HEK293 (cell line): ENCODE measurements at regions not wholly inside any gene's neighbourhood (a gene's known extent, or its start where the extent isn't known, plus 50 kb on each side); places are given as distances from the start of the nearest gene placed in this dataset.

ENCODE experiments used
- GLI4 ChIP-seq: fragments of 450-650 bp; formaldehyde crosslinking; IDR thresholded peaks from 2 replicates; pipeline ENCODE4 v1.5.1; 2016; ENCODE audit warnings: missing biosample characterization, missing genetic modification characterization
- TCF7L2 ChIP-seq: IDR thresholded peaks from 2 replicates; pipeline ENCODE4 v1.6.1; 2011; ENCODE audit warnings: low read depth, mild to moderate bottlenecking, inconsistent platforms, low read length, moderate library complexity, borderline replicate concordance
- YY1 ChIP-seq: fragments of 450-650 bp; formaldehyde crosslinking; IDR thresholded peaks from 2 replicates; pipeline ENCODE4 v1.5.1; 2018; ENCODE audit warnings: missing biosample characterization, missing genetic modification characterization
- ZNF146 ChIP-seq: fragments of 450-650 bp; formaldehyde crosslinking; IDR thresholded peaks from 2 replicates; pipeline ENCODE4 v1.5.1; 2016; ENCODE audit warnings: missing biosample characterization, missing genetic modification characterization
- ZNF155 ChIP-seq: fragments of 450-650 bp; formaldehyde crosslinking; IDR thresholded peaks from 2 replicates; pipeline ENCODE4 v1.5.1; 2016; ENCODE audit warnings: missing biosample characterization, missing genetic modification characterization
- ZNF175 ChIP-seq: fragments of 450-650 bp; formaldehyde crosslinking; IDR thresholded peaks from 2 replicates; pipeline ENCODE4 v1.5.1; 2016; ENCODE audit warnings: missing biosample characterization, missing genetic modification characterization
- ZNF274 ChIP-seq, 2 experiments: fragments of 200-500 bp in 1 of 2; fragments of 450-650 bp in 1 of 2; sonication (Bioruptor generic) in 1 of 2; formaldehyde crosslinking in 1 of 2; IDR thresholded peaks; 2 replicates each; pipeline versions ENCODE4 v1.5.1 to v1.6.1; 2014 to 2016; ENCODE audit warnings: borderline replicate concordance in 1 of 2, inconsistent platforms in 1 of 2, low read length in 1 of 2, missing biosample characterization in 1 of 2, missing genetic modification characterization in 1 of 2
- ZNF335 ChIP-seq: fragments of 450-650 bp; formaldehyde crosslinking; conservative IDR thresholded peaks from 2 replicates; pipeline ENCODE4 v1.5.1; 2016; ENCODE audit warnings: missing biosample characterization, missing genetic modification characterization
- ZNF585B ChIP-seq: fragments of 450-650 bp; formaldehyde crosslinking; IDR thresholded peaks from 2 replicates; pipeline ENCODE4 v1.5.1; 2016; ENCODE audit warnings: missing biosample characterization, missing genetic modification characterization
- ZNF792 ChIP-seq: fragments of 450-650 bp; formaldehyde crosslinking; IDR thresholded peaks from 2 replicates; pipeline ENCODE4 v1.5.1; 2016; ENCODE audit warnings: missing biosample characterization, missing genetic modification characterization
- TF ChIP-seq, protein P1 (sequence below): fragments of 450-650 bp; formaldehyde crosslinking; IDR thresholded peaks from 2 replicates; pipeline ENCODE4 v1.5.1; 2016; ENCODE audit warnings: missing biosample characterization, missing genetic modification characterization
- TF ChIP-seq, protein P2 (sequence below): fragments of 450-650 bp; formaldehyde crosslinking; IDR thresholded peaks from 2 replicates; pipeline ENCODE4 v1.5.1; 2016; ENCODE audit warnings: missing biosample characterization, missing genetic modification characterization, borderline replicate concordance
- TF ChIP-seq, protein P3 (sequence below): fragments of 450-650 bp; IDR thresholded peaks from 2 replicates; pipeline ENCODE4 v1.5.1; 2018; ENCODE audit warnings: missing biosample characterization, mild to moderate bottlenecking, missing genetic modification characterization
- TF ChIP-seq, protein P4 (sequence below): IDR thresholded peaks from 2 replicates; pipeline ENCODE4 v1.6.1; 2011; ENCODE audit warnings: mild to moderate bottlenecking, low read depth, low read length, borderline replicate concordance

DNA sequence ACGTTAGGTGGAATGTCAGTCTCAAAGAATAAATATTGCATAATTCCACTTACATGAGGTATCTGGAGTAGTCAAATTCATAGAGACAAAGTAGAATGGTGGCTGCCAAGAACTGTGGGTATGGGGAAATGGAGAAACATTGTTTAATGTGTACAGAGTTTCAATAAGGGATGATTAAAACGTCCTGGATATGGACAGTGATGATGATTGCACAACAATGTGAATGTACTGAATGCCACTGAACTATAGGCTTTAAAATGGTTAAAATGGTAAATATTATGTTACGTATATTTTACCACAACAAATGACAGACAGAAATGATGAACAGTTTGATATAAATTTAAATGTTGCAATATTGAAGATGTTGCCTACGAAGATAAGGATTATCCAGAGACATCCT is 602.0 kb upstream of the PKDCC start:
- TF ChIP-seq, protein P1, sequence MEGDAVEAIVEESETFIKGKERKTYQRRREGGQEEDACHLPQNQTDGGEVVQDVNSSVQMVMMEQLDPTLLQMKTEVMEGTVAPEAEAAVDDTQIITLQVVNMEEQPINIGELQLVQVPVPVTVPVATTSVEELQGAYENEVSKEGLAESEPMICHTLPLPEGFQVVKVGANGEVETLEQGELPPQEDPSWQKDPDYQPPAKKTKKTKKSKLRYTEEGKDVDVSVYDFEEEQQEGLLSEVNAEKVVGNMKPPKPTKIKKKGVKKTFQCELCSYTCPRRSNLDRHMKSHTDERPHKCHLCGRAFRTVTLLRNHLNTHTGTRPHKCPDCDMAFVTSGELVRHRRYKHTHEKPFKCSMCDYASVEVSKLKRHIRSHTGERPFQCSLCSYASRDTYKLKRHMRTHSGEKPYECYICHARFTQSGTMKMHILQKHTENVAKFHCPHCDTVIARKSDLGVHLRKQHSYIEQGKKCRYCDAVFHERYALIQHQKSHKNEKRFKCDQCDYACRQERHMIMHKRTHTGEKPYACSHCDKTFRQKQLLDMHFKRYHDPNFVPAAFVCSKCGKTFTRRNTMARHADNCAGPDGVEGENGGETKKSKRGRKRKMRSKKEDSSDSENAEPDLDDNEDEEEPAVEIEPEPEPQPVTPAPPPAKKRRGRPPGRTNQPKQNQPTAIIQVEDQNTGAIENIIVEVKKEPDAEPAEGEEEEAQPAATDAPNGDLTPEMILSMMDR (tag by site-specific recombination): no peak
- no peak for TF ChIP-seq TCF7L2
- no peak for TF ChIP-seq ZNF175 (tag by site-specific recombination)
- TF ChIP-seq, protein P2, sequence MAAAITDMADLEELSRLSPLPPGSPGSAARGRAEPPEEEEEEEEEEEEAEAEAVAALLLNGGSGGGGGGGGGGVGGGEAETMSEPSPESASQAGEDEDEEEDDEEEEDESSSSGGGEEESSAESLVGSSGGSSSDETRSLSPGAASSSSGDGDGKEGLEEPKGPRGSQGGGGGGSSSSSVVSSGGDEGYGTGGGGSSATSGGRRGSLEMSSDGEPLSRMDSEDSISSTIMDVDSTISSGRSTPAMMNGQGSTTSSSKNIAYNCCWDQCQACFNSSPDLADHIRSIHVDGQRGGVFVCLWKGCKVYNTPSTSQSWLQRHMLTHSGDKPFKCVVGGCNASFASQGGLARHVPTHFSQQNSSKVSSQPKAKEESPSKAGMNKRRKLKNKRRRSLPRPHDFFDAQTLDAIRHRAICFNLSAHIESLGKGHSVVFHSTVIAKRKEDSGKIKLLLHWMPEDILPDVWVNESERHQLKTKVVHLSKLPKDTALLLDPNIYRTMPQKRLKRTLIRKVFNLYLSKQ (tag by site-specific recombination): no peak
- TF ChIP-seq ZNF335 (tag by site-specific recombination): no peak
- TF ChIP-seq ZNF146 (tag by site-specific recombination): no peak
- TF ChIP-seq, protein P3, sequence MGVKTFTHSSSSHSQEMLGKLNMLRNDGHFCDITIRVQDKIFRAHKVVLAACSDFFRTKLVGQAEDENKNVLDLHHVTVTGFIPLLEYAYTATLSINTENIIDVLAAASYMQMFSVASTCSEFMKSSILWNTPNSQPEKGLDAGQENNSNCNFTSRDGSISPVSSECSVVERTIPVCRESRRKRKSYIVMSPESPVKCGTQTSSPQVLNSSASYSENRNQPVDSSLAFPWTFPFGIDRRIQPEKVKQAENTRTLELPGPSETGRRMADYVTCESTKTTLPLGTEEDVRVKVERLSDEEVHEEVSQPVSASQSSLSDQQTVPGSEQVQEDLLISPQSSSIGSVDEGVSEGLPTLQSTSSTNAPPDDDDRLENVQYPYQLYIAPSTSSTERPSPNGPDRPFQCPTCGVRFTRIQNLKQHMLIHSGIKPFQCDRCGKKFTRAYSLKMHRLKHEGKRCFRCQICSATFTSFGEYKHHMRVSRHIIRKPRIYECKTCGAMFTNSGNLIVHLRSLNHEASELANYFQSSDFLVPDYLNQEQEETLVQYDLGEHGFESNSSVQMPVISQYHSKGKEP: no peak
- no peak for TF ChIP-seq ZNF792 (tag by site-specific recombination)
- no peak for TF ChIP-seq ZNF274 (IDR thresholded peaks at IDR 0.05; ENCODE audit: low read length)
- no peak for TF ChIP-seq ZNF274 (tag by site-specific recombination; IDR thresholded peaks at IDR 0.05; ENCODE audit: borderline replicate concordance)
- TF ChIP-seq ZNF585B (tag by site-specific recombination): no peak
- TF ChIP-seq GLI4 (tag by site-specific recombination): no peak
- TF ChIP-seq YY1: no peak
- TF ChIP-seq, protein P4, sequence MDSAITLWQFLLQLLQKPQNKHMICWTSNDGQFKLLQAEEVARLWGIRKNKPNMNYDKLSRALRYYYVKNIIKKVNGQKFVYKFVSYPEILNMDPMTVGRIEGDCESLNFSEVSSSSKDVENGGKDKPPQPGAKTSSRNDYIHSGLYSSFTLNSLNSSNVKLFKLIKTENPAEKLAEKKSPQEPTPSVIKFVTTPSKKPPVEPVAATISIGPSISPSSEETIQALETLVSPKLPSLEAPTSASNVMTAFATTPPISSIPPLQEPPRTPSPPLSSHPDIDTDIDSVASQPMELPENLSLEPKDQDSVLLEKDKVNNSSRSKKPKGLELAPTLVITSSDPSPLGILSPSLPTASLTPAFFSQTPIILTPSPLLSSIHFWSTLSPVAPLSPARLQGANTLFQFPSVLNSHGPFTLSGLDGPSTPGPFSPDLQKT: no peak
- no peak for TF ChIP-seq ZNF155 (tag by site-specific recombination)
